NB4 (cell line): ENCODE measurements at regions not wholly inside any gene's neighbourhood (a gene's known extent, or its start where the extent isn't known, plus 50 kb on each side); places are given as distances from the start of the nearest gene placed in this dataset.

ENCODE experiments used
- DNase-seq: peaks from one replicate; pipeline ENCODE4 v3.0.0; 2010; ENCODE audit warnings: low read depth
- H3K4me3 ChIP-seq: one replicate; pipeline ENCODE4 v1.5.1; 2011; ENCODE audit warnings: mild to moderate bottlenecking, low read depth, low read length, moderate library complexity
- CTCF ChIP-seq: IDR thresholded peaks from one replicate; pipeline ENCODE4 v1.5.1; 2012; ENCODE audit warnings: low read depth, low read length
- MAX ChIP-seq: IDR thresholded peaks from 2 replicates; pipeline ENCODE4 v1.6.1; 2011; ENCODE audit warnings: low read depth, low read length
- MYC ChIP-seq: IDR thresholded peaks from 2 replicates; pipeline ENCODE4 v1.6.1; 2011; ENCODE audit warnings: low read depth, low read length
- POLR2A ChIP-seq: IDR thresholded peaks from 2 replicates; pipeline ENCODE4 v1.6.1; 2011; ENCODE audit warnings: mild to moderate bottlenecking; ENCODE audit not compliant: insufficient read length; ENCODE audit errors: extremely low read depth

- DNase-seq: no peak
- TF ChIP-seq CTCF (no peak), MAX (no peak), POLR2A (no peak), MYC (no peak)
- no peak overlapping the region for H3K4me3 ChIP-seq
These were observed 127.5 kb upstream of the CD96 start for GRCh38 chr3:111414531-111414930.

- TF ChIP-seq MYC (no peak), MAX (no peak), POLR2A (no peak), CTCF (no peak)
- no peak for DNase-seq
- no peak overlapping the region for H3K4me3 ChIP-seq
These were observed 127.0 kb upstream of the CD96 start for GRCh38 chr3:111415018-111415417.

GRCh38 chr3:111418391-111418790, 123.6 kb upstream of the CD96 start:
- H3K4me3 ChIP-seq: no peak overlapping the region
- TF ChIP-seq MYC: no peak
- TF ChIP-seq MAX: no peak
- TF ChIP-seq CTCF: no peak
- TF ChIP-seq POLR2A: no peak
- peak; percentile 19 for DNase-seq

- no peak for DNase-seq
- TF ChIP-seq CTCF (no peak), MYC (no peak), MAX (no peak), POLR2A (no peak)
- no peak overlapping the region for H3K4me3 ChIP-seq
These were observed 113.7 kb upstream of the CD96 start for GRCh38 chr3:111428301-111428700.

GRCh38 chr3:111434941-111435622, 106.9 kb upstream of the CD96 start:
- no peak for DNase-seq
- H3K4me3 ChIP-seq: no peak overlapping the region
- TF ChIP-seq CTCF (no peak), MYC (no peak), MAX (no peak), POLR2A (no peak)

- no peak overlapping the region for H3K4me3 ChIP-seq
- no peak for DNase-seq
- TF ChIP-seq CTCF: no peak
- no peak for TF ChIP-seq MAX
- no peak for TF ChIP-seq MYC
- TF ChIP-seq POLR2A: no peak
These were observed 103.7 kb upstream of the CD96 start for GRCh38 chr3:111438283-111438682.
